ENCODE measurements at regions not wholly inside any gene's neighbourhood (a gene's known extent, or its start where the extent isn't known, plus 50 kb on each side); places are given as distances from the start of the nearest gene placed in this dataset.
"Not testable (repeated sequence)": the region's sequence is repeated elsewhere in the genome, so short reads cannot be mapped to it uniquely, and the experiment has no call there.

- Histone ChIP-seq H3K4me1 (no peaks in the 10 kb centered on the region), H3K9me3 (no peaks in the 10 kb centered on the region), H3K27me3 (no peaks in the 10 kb centered on the region), H3K27ac (no peak overlapping the region), H3K4me3 (no peak overlapping the region), H3K36me3 (ENCODE audit: low read depth, missing control alignments) (no peaks in the 10 kb centered on the region)
- 74 to 80% methylated on average over 11 to 12 of the region's 12 CpGs for whole genome bisulfite sequencing, 2 donors
- no peak for DNase-seq
- TF ChIP-seq POLR2A (IDR thresholded peaks at IDR 0.05) = no peak
- TF ChIP-seq CTCF (IDR thresholded peaks at IDR 0.05) = no peak
- intact Hi-C loops (cut with DNase I; ENCODE audit: low total_unique reads) = no loop called here
Observed at GRCh38 chr11:45410391-45411227, 124.5 kb upstream of the SYT13 start.

- Histone ChIP-seq H3K27ac (no peak overlapping the region), H3K4me3 (no peak overlapping the region), H3K36me3 (ENCODE audit: low read depth, missing control alignments) (no peaks in the 10 kb centered on the region), H3K4me1 (no peaks in the 10 kb centered on the region), H3K27me3 (no peaks in the 10 kb centered on the region), H3K9me3 (no peaks in the 10 kb centered on the region)
- WGBS, 2 donors = no CpG with 5 or more reads among the region's 6 CpGs
- no peak for DNase-seq
- TF ChIP-seq POLR2A (IDR thresholded peaks at IDR 0.05) (no peak), CTCF (IDR thresholded peaks at IDR 0.05) (no peak)
- intact Hi-C loops (cut with DNase I; ENCODE audit: low total_unique reads) = no loop called here
Observed at GRCh38 chr11:45409587-45409986, 123.4 kb upstream of the SYT13 start.

- DNase-seq = no peak
- Histone ChIP-seq H3K9me3 (no peaks in the 10 kb centered on the region), H3K4me3 (no peak overlapping the region), H3K36me3 (ENCODE audit: low read depth, missing control alignments) (no peaks in the 10 kb centered on the region), H3K27ac (no peak overlapping the region), H3K27me3 (no peaks in the 10 kb centered on the region), H3K4me1 (no peaks in the 10 kb centered on the region)
- no peak for TF ChIP-seq POLR2A (IDR thresholded peaks at IDR 0.05)
- TF ChIP-seq CTCF (IDR thresholded peaks at IDR 0.05) = no peak
- WGBS, 2 donors = 83% methylated on average over 4 of the region's 4 CpGs
- intact Hi-C loops (cut with DNase I; ENCODE audit: low total_unique reads) = no loop called here
Observed at GRCh38 chr11:45407226-45407625, 121.1 kb upstream of the SYT13 start.

- Histone ChIP-seq H3K4me3 (no peak overlapping the region), H3K4me1 (no peaks in the 10 kb centered on the region), H3K36me3 (ENCODE audit: low read depth, missing control alignments) (no peaks in the 10 kb centered on the region), H3K9me3 (no peaks in the 10 kb centered on the region), H3K27me3 (no peaks in the 10 kb centered on the region), H3K27ac (no peak overlapping the region)
- DNase-seq = no peak
- intact Hi-C loops (cut with DNase I; ENCODE audit: low total_unique reads) = no loop called here
- TF ChIP-seq POLR2A (IDR thresholded peaks at IDR 0.05) = no peak
- peak in 2 of 3 experiments; percentile 36 to 60 for TF ChIP-seq CTCF (IDR thresholded peaks at IDR 0.05)
- WGBS, 2 donors = 58 to 65% methylated on average over 3 of the region's 3 CpGs
Observed at GRCh38 chr11:45405916-45406670, 120.0 kb upstream of the SYT13 start.

- 31 to 38% methylated on average over 1 of the region's 1 CpG for WGBS, 2 donors
- DNase-seq; H3K4me1 ChIP-seq; intact Hi-C loops (cut with DNase I; ENCODE audit: low total_unique reads); H3K36me3 ChIP-seq (ENCODE audit: low read depth, missing control alignments); H3K27ac ChIP-seq; H3K9me3 ChIP-seq; H3K4me3 ChIP-seq; H3K27me3 ChIP-seq: not testable (repeated sequence)
Observed at GRCh38 chr11:45403521-45403920, 117.4 kb upstream of the SYT13 start.
